HK-2 (cell line): ENCODE measurements at regions not wholly inside any gene's neighbourhood (a gene's known extent, or its start where the extent isn't known, plus 50 kb on each side); places are given as distances from the start of the nearest gene placed in this dataset.

ENCODE experiments used
- DNase-seq: peaks from one replicate; pipeline ENCODE4 v3.0.0-alpha.2; 2018; ENCODE audit not compliant: unreplicated experiment

DNA sequence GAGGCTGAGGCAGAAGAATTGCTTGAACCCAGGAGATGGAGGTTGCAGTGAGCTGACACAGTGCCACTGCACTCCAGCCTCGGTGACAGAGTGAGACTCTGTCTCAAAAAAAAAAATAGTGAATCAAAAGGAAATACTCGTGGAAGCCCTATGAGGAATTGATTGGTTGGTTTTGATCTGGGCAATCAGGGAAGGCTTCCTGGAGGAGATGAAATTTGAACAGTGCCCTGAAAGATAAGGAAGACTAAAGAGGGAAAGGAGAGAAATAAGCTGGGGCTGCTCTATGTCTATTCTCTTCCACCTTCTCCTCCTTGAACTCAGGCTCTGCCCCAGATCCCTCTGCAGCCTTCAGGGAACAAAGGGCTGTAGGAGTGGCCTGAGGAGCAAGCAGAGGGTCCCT lies 54.1 kb downstream of the IRF2BPL start:
- no peak for DNase-seq

DNA sequence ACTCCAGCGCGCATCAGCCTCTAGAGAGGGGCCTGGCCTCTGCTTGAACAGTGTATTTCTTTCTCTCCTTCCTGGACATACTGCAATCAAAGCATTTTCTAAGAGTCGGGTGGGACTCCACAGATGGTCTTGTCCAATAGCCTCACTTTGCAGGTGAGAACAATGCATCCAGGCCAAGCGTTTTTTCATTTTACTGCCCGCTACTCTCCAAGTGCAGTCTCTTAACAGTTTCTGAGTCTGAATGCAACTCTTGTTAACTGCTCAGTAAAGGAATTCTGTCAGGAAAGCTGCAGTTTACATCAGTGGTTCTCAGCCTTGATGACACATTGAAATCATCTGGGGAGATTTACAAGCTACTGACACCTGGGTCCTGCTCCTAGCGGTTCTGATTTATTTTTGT lies 57.0 kb downstream of the IRF2BPL start:
- DNase-seq = no peak

DNA sequence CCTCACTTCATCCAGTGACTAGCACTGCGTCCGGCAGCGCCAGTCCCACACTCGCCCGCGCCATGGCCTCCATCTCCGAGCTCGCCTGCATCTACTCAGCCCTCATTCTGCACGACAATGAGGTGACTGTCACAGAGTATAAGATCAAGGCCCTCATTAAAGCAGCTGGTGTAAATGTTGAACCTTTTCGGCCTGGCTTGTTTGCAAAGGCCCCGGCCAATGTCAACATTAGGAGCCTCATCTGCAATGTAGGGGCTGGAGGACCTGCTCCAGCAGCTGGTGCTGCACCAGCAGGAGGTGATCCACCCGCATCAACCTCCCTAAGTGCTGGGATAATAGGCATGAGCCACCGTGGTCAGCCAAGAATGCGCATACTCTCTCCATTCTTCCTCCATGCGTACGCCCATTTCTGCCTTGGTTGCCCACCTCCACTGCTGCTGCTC lies 59.9 kb downstream of the IRF2BPL start:
- no peak for DNase-seq

DNA sequence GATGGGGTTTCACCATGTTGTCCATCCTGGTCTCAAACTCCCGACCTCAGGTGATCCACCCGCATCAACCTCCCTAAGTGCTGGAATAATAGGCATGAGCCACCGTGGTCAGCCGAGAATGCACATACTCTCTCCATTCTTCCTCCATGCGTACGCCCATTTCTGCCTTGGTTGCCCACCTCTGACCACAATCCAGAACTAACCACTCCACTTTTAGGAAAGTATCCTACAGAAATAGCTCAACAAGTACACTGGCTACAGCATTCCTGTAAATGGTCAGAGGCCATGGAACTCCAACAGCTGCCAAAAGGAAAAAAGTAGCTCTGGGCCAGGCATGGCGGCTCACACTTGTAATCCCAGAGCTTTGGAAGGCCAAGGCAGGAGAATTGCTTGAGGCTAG lies 60.7 kb downstream of the IRF2BPL start:
- no peak for DNase-seq

DNA sequence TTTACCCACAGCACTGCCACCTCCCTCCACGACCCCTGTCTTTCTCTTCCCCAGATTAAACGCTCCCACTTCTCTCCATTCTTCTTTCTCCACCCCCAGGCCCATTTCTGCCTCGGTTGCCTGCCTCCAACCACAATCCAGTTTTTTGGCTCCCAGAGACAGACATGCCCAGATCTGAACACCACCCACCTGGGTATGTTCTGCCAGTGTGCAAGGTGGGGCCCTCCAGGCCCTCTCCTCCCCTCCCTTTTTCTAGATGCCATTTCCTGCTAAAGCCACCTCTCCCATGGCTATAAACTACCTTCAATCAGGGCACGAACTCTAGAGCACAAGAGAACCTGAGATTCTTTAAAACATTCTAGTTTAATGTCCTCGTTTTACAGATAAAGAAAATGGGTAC lies 63.3 kb downstream of the IRF2BPL start:
- no peak for DNase-seq

DNA sequence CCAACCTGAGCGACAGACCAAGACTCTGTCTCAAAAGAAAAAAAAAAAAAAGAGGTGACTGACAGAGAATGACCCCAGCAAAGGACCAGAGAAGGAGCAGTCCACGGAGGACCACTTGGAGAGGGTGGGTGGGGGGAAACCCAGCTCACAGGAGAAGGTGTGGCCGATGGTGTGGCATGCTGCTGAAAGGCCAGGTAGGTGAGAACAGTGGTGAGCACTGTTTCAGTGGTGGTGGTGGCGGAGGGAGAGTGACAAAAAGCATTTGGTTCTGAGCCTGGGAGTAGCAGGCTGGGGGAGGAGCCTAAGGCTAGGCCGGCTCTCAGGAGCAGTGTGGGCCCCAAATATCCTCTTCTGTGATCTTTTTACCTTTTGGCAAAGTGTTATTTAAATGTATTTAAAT lies 63.8 kb downstream of the IRF2BPL start:
- no peak for DNase-seq

DNA sequence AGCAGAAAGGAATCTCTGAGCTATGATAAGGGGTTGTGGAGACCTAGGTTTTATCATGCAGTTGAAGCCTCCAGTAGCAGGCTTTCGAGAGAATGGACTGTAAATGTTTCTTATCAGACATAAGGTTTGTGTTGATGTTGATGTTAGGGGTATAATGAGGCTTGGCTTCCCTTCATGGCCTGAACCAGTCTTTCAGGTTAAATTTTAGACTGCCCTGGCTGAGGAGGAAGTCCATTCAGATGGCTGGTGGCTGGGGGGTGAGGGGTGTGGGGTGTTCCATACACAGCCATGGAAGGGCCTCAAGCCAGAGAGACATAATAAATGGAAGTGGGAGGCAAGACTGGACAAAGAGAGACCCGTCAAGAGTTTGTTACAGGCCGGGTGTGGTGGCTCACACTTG lies 65.1 kb downstream of the IRF2BPL start:
- no peak for DNase-seq

DNA sequence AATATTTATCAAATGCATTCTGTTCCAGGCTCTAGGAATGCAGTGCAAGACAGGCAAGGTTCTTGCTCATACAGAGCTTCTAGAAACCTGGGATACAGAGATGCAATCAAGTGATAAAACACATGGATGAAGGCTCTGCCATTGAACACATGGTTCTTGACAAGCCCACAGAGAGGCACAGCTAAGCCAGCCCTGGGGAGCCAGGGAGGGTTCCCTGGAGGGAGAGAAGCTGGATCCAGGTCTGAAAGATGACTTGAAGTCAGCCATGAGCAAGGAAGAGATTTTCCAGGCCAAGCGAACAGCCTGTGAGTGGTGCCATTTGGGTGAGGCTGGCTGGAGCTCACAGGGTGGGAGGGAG lies 66.2 kb downstream of the IRF2BPL start:
- no peak for DNase-seq

DNA sequence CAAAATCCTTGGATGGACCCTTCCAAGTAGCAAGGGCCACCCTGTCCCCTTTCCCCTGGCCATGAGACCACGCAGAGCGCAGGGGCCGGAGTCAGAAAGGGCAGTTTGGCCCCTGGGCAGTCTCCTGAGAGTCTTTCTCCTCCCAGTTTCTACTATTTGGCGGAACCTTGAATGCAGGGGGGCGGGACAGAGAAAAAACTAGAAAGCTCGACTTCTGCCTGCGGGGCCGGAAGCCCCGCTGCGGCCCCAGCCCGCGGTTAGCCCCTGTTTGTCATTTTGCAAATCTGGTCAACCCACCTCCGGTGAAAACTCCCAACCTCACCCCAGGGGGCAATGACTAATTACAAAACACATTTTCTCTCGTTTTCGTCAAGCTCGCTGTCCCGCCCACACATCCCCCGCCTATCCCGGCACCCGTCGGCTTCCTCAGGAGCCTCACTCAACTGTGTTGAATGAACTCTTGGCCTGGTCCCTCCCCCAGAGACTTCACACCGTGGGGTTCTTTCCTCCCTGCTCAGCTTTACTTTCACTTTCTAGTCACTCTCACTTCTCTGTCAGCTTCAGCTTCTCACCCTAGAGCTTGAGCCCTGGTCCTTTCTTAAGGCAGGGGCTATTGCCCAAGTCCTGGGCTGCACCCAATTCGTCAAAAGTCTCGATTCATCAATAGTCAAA lies 66.7 kb downstream of the IRF2BPL start:
- DNase-seq = peak; percentile 96

DNA sequence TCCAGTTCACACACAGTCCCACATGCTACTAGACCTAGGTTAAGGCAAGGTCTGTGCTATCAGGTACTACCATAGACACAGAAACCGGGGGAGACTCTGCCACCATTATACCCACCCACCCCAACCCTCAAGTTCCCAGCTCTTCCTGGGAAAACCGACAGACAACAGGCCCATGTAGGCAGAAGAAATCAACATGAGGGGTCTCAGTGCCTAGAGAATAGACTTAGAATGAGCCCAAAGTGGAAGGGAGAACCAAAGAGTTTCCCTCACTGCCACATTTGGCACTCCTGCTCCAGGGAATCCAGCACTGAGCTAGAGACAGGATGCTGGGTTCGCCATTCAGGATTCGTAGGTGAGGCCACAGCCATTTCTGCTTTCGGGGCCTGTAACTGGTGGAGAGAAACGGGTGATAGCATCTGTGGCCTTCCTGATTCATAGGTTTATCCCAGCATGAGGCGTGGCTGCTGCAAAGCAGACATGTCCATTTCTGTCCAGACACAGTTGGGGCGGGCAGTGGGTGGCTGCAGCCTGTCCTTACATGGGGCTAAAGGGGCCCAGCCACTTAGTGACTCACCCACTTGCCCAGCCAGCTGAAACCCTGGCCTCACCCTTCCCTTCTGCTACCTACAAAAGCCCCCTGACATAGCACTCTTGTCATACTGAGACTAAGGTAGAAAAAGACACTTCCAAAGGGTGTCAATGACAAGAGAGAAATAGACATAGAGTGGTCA lies 69.4 kb downstream of the IRF2BPL start:
- peak; percentile 92 for DNase-seq

DNA sequence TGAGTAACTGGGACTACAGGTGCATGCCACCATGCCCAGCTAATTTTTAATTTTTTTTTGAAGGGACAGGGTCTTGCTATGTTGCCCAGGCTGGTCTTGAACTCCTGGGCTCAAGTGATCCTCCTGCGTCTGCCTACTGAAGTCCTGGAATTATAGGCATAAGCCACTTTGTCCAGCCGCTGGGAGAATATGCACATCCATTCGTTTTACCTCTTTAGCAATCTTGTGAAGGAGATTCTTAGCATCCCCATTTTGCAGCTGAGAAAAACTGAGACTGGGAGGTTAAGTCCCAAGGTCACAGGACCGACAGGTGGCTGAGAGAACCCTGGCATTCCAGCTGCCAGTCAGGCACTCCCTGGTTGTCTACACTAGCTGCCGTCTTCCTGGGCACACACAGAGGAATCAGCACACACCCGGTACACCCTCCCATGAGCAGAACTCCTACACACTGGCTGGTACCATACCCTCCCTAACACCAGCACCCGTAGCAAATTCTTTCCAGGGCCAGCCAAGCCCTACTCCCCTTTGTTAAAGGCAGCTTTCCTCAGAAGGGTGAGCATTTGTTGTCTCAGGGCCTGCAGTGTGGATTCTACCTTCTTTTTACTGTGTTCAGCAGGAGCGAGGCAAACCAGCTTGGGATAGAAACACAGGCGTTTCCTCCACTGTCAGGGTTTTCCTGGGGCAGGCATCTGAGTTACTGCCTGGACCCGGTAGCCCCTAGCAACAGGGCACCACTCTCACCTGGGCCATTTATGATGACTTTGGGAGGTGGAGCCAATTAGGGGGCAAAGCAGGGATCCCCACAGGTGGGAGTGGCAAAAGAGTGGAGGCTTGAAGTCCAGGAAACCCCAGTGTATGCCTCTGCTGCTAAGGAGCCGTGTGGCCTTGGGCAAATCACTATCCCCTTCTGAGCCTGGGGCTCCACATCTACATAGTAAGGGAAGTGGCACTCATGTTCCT lies 70.2 kb downstream of the IRF2BPL start:
- DNase-seq = no peak

DNA sequence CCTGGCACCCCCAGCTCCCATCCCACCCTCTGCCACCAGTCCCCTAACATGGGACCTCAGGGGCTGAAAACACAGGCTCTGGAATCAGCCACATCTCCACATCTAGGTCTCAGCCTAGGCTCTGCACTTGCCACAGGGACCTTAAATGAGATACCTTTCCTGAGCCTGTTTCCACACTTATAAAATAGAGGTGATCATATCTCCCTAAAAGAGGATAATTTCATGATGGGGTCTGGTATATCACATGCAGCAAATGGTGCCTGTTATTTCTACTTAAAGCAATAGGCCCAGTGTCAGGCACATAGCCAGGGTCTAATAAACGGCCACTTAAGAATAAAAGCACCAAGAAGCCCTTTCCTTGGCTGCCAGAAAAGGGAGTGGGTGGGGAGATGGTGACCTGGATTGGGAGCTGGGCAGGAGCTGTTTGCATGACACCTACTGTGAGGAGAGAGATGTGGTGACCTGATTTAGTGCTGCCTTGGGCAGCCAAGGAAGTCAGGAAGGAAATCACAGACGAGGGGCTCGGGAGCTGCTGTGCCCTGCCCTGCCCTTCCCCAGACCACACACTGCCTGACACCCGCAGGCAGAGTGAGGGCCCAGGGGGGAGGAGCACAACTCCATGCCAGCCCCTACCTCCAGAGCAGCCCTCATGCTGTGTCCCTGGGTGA lies 71.2 kb downstream of the IRF2BPL start:
- no peak for DNase-seq

DNA sequence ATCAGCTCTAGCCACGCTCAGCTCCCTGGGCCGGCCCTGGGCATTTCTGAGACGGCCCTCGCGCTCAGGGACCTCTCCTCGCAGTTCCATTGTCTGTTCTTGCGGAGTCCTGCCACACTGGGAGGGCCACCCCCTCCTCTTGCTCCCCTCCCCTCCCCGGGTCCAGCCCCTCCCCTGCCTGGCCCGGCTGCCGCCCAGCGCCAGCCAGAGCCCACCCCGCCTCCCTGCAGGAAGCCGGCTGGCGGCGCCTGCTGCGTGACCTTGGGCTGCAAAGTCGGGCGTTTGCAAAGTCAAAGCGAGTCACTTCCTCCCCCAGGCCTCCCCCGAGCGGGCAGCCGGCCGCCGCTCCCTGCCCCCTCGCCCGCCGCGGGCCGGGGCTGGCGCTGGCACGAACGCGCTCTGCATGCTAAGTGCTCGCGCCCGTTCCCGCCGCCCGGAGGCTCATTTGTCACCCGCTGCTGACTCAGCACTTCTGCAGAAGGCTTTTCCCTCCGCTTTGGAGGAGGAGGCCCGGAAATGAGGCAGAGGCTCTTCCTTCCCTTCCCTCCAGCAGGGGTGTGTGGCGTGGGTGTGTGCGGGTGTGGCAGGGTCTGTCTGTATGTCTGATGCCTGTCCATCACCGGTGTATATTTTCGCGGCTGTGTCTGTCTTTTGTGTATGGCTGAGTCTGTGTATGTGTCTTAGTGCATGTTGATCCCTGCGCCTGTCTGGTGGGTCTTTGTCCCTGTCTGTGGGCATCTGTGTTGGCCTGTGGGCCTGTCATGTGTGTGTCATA lies 72.0 kb downstream of the IRF2BPL start:
- peak; percentile 96 for DNase-seq

DNA sequence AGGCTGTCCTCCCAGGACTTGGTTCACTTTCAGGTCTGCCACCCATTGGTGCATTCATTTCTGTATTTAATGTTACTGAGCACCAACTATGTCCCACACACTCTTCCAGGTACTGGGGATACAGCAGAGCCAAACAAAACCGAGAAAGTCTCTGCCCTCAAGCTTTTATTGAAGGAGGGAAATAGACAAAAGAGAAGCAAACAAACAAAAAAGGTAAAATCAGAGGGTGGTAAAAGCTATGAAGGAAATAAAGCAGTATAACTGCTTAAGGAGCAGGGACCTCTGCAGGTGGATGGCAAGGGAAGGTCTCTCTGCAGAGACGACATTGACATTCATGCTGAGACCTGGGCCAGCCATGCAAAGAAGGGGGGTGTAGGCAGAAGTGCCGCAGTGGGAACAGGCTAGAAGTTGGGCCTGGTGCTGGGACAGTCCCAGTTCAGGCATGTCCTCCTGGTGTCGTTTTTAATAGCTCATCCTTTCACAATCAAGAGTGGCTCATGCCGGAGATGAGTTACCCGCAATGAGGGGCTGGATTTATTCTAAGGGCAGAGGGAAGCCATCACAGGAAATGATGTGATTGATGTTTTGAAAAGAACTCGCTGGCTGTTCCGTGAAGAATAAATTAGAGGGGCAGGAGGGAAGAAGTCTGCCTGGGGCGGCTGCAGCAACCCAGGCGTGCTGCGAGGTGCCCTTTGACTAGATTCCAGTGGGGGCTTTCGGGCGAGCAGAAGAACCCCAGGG lies 72.8 kb downstream of the IRF2BPL start:
- DNase-seq = no peak

DNA sequence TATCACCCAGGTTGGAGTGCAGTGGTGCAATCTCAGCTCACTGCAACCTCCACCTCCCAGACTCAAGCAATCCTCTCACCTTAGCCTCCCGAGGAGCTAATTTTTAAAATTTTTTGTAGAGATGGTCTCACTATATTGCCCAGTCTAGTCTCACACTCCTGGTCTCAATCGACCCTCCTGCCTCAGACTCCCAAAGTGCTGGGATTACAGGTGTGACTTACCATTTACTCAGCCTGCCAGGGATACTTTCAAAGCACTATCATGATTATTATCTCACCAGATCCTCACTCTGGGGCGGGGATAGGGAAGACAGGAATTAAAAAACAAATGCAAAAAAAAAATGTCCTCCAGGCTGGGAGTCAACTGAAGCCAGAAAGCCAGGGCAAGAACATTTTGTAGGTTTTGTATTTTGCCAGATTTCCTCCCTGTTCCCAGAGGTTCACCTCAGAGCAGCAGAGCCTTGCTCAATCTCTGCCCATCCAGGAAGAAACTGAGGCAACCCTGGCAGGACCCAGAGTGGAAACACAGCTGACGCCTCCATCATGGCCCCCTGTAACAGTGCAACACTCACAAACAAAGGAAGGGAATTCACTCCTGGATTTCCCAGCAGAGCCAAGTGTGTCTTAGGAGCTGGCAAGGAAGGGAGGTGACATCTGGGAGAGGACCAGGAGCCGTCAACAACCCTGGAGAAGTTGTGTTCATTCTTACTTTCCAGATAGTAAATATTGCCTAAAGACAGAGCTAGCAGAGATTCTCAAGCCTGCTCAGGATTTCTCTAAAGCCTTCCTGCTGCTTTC lies 73.9 kb downstream of the IRF2BPL start:
- no peak for DNase-seq

DNA sequence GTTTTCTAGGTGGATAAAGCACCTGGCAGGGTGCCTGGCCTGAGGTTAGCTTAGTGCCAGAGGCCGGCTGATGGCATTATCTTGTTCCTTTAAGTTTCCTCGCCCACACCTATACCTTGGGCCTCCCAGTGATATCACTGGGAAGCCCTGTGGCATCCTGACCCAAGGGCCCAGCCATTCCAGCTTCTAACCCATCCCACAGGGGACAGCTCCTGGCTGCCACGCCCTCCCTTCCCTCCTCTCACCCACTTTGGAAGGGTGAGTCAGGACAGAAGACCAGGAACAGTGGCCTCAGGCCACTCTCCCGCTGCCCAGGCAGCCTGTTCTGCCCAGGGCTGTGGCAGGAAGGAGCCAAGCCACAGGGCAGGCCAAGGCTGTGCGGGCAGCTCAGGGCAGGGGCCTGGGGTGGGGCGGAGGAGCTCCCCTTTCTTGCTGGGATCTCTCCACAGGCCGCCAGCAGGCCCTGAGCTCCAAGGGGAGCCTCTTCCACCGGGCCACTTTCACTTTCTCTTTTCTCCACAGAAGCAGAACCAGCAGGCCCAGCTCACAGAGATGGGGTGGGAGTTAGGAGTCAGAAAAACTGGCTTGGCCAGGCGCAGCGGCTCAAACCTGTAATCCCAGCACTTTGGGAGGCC lies 75.1 kb downstream of the IRF2BPL start:
- peak; percentile 88 for DNase-seq

DNA sequence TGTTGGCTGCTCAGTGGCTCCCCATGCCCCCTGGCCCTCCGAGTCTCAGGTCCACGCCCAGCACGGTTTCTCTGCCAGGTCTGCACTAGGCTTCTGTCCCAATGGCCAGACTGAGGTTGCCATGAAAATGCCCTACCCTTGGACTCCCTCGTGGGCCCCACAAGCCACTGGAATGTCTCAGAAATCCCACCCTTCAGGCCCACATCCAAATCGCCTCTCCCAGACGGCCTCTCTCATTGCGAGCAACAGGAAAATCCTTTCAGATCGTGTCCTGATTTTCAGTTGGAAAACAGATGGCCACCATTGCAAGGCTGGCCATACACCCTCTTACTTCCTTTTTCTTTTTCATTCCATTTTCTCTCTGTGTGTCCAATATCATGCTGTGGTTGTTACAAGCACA lies 77.3 kb downstream of the IRF2BPL start:
- DNase-seq = no peak

DNA sequence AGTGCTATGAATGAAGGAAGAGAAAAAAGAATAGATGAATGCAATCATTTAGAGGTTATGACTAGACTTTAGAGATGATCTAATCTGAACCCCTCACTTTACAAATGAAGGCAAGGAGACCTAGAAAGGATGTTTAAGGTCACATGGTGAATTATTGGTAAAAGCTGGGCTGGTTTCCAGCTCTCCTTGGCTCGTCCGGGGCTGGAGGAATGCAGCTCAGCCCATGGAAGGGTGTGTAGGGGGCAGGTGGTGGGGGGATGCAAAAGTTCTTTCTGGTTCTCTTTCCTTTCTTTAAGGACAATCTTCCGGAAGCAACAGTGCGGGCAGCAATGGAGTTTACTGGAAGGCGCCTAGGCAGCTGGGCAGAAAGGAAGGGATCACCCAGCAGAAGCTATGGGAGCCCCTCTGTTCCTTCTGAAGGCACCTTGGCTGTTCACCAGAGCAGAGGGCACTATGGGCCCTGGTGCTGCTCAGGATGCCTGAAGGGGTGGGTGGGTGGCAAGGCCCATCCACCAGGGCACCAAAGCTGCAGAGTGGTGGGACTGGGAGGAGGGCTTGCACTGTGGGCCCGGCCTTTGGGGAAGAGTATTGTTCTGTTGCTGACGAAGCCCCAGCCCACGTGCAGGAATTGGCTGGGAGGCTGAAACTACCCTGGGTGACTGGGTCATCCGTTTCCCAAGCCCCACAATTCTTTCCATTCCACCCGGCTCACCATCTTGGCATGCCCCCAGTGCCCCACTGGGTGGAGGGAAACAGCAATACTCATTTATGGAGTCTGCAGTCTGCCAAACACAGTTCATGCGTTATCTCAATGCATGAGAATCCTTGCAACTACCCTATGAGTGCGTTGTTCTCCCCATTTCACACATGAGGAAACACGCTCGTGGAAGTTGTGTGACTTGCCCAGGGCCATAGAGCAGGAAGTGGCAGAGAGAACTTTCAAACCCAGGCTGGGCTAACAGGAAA lies 78.2 kb downstream of the IRF2BPL start:
- no peak for DNase-seq
